Right cardiac atrium (tissue), 5 donors: ENCODE measurements at regions not wholly inside any gene's neighbourhood (a gene's known extent, or its start where the extent isn't known, plus 50 kb on each side); places are given as distances from the start of the nearest gene placed in this dataset.
A peak's percentile ranks its signal among the peaks of the same experiment; 100 is the strongest.

Source experiments
- ATAC-seq, 2 donors: fragments of 200-7000 bp; cut with Tn5 transposase; one replicate each; pipeline versions ENCODE4 v1.8.0 to v1.9.1; 2020; ENCODE audit warnings: moderate library complexity in 2 of 2, mild to moderate bottlenecking in 1 of 2
- DNase-seq, 3 donors: peaks; one replicate each; pipeline ENCODE4 v3.0.0-alpha.2; 2020
- H3K27ac ChIP-seq: one replicate; pipeline ENCODE4 v1.5.1; 2013; ENCODE audit warnings: mild to moderate bottlenecking, low read length, control low read depth, moderate library complexity
- H3K27me3 ChIP-seq: one replicate; pipeline ENCODE4 v1.6.1; 2013; ENCODE audit not compliant: control insufficient read depth, insufficient read depth
- H3K4me1 ChIP-seq: one replicate; pipeline ENCODE4 v1.6.1; 2013; ENCODE audit warnings: low read length; ENCODE audit not compliant: control insufficient read depth, insufficient read depth
- H3K4me3 ChIP-seq: one replicate; pipeline ENCODE4 v1.5.1; 2013; ENCODE audit warnings: low read length, control low read depth
- H3K9me3 ChIP-seq: one replicate; pipeline ENCODE4 v1.6.1; 2013; ENCODE audit warnings: low read length; ENCODE audit not compliant: control insufficient read depth
- WGBS: extraction: QIAGEN DNeasy Blood & Tissue Kit; methylation state at CpG from one replicate; pipeline ENCODE4 v1.1.7; 2013; 5-methylcytosine and 5-hydroxymethylcytosine counted together
- intact Hi-C, 4 donors: fragments of 100-400 bp; cut with DNase I; formaldehyde crosslinking; loops; one replicate each; pipeline versions ENCODE4 v1.11.0 to v1.14.0; 2022 to 2023
- donor health status: healthy with polysubstance abuse.
- donor health status: DM: no; HTN: yes; CAD: no.
- donor health status: DM: no; HTN: no; CAD: no.
- donor health status: DM: no; HTN: yes; CAD: no; lungs with severe emphysema.
- donor health status: DM: yes; HTN: yes; CAD: no.

DNA sequence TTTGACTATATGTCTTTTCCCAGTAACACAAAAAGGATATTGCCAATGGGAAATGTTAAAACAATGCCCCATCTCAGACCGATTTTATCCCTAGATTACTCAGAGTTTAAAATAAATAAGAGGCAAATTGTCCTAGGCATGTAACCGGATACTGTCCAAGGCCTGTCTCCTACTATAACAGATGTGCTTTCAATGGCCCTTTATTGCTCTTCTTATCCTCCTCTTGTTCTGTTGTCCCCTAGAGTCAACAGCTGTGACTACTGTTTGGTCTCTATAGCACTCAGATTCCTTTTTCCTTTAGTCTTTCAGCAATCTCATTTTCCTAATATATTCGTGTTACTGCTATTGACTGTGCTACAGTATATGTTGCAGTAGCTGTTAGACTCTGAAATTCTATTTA is 66.8 kb upstream of the PLS3 start:
- H3K4me1 ChIP-seq = no peaks in the 10 kb centered on the region
- no peaks in the 10 kb centered on the region for H3K27me3 ChIP-seq
- WGBS = 45% methylated on average over 3 of the region's 3 CpGs
- intact Hi-C loops = no loop called here
- H3K9me3 ChIP-seq = no peaks in the 10 kb centered on the region
- DNase-seq (no peak), ATAC-seq (no peak)
- H3K4me3 ChIP-seq = no peak overlapping the region
- no peak overlapping the region for H3K27ac ChIP-seq

- ATAC-seq = peak; percentile 19 to 42
- no peaks in the 10 kb centered on the region for H3K4me1 ChIP-seq
- H3K27ac ChIP-seq = peak overlapping the region; percentile 27
- H3K4me3 ChIP-seq = no peak overlapping the region
- no peaks in the 10 kb centered on the region for H3K27me3 ChIP-seq
- 46% methylated on average over 3 of the region's 3 CpGs for WGBS
- H3K9me3 ChIP-seq = no peaks in the 10 kb centered on the region
- no peak for DNase-seq
- intact Hi-C loops = no loop called here
Measured at GRCh38 chrX:115499112-115499805, 61.7 kb upstream of the PLS3 start.

DNA sequence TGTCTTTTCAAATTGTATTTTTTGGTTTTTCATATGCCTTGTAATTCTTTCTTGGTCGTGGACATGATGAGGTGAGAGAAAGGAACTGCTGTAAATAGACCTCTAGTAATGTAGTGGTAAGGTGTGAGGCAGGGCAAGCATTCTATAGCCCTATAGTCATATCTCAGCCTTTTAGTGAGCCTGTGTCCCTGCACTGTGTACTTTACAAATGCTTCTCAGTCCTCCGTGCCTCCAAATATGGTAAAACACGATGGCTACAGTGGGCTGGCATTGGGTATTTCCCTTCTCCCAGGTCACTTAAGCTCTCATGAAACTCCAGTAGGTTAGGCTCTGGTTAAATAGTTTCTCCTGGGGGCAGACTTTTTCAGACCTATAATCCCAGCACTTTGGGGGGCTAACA is 57.9 kb upstream of the PLS3 start:
- H3K27ac ChIP-seq = no peak overlapping the region
- 67% methylated on average over 3 of the region's 3 CpGs for WGBS
- no peak overlapping the region for H3K4me3 ChIP-seq
- no peaks in the 10 kb centered on the region for H3K9me3 ChIP-seq
- H3K27me3 ChIP-seq = no peaks in the 10 kb centered on the region
- intact Hi-C loops = no loop called here
- ATAC-seq = no peak
- no peaks in the 10 kb centered on the region for H3K4me1 ChIP-seq
- no peak for DNase-seq

DNA sequence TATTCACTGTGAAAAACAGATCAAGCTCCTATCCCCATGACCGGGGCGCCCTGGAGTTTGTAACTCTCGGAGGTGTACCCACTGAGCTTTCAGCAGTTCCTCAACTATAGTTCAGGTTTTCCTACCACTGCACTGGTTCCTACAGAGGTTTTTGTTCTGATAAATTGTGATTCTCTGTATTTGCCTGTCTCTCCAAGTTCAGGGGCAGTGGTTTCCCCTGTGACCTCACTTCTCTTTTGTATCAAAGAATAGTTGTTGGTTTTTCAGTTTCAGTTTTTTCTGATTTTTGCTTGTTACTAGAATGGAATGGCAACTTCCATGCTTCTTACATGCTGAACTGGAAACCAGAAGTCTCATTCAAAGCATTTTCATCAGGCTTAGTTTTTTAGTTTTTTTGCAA is 56.8 kb upstream of the PLS3 start:
- Histone ChIP-seq H3K9me3 (no peaks in the 10 kb centered on the region), H3K4me3 (no peak overlapping the region), H3K27me3 (no peaks in the 10 kb centered on the region), H3K4me1 (no peaks in the 10 kb centered on the region), H3K27ac (no peak overlapping the region)
- DNase-seq = no peak
- intact Hi-C loops = no loop called here
- ATAC-seq = no peak
- WGBS = 63% methylated on average over 3 of the region's 3 CpGs
